GM12865 (cell line): ENCODE measurements at regions not wholly inside any gene's neighbourhood (a gene's known extent, or its start where the extent isn't known, plus 50 kb on each side); places are given as distances from the start of the nearest gene placed in this dataset.

Experiments used
- DNase-seq: peaks from one replicate; pipeline ENCODE4 v3.0.0; 2010; ENCODE audit warnings: low read depth
- H3K4me3 ChIP-seq: 2 replicates; pipeline ENCODE4 v1.5.1; 2011; ENCODE audit warnings: mild to moderate bottlenecking, low read depth, low read length, control low read depth
- CTCF ChIP-seq: IDR thresholded peaks from 2 replicates; pipeline ENCODE4 v1.5.1; 2011; ENCODE audit warnings: low read length, control low read depth, low read depth, inconsistent platforms; ENCODE audit not compliant: insufficient read depth; ENCODE audit errors: missing control alignments

GRCh38 chr5:68134669-68135313 is 80.8 kb upstream of the PIK3R1 start:
- DNase-seq = no peak
- H3K4me3 ChIP-seq = no peak overlapping the region
- no peak for TF ChIP-seq CTCF

- no peak overlapping the region for H3K4me3 ChIP-seq
- no peak for DNase-seq
- no peak for TF ChIP-seq CTCF
These were observed 81.4 kb upstream of the PIK3R1 start for GRCh38 chr5:68134033-68134668.

- no peak overlapping the region for H3K4me3 ChIP-seq
- no peak for TF ChIP-seq CTCF
- no peak for DNase-seq
These were observed 85.3 kb upstream of the PIK3R1 start for GRCh38 chr5:68130253-68130652.

- no peak for DNase-seq
- TF ChIP-seq CTCF = no peak
- no peak overlapping the region for H3K4me3 ChIP-seq
These were observed 86.2 kb upstream of the PIK3R1 start for GRCh38 chr5:68129364-68129763.

GRCh38 chr5:68126886-68127285 is 88.7 kb upstream of the PIK3R1 start:
- no peak overlapping the region for H3K4me3 ChIP-seq
- DNase-seq = no peak
- no peak for TF ChIP-seq CTCF

GRCh38 chr5:68122439-68123328 is 92.9 kb upstream of the PIK3R1 start:
- DNase-seq = no peak
- TF ChIP-seq CTCF = no peak
- no peak overlapping the region for H3K4me3 ChIP-seq
